GM21619 (cell line): ENCODE measurements at regions not wholly inside any gene's neighbourhood (a gene's known extent, or its start where the extent isn't known, plus 50 kb on each side); places are given as distances from the start of the nearest gene placed in this dataset.
"Not testable (repeated sequence)": the region's sequence is repeated elsewhere in the genome, so short reads cannot be mapped to it uniquely, and the experiment has no call there.

Experiments used
- ATAC-seq: cut with Tn5 transposase; IDR thresholded peaks from one replicate; pipeline ENCODE4 v1.9.1; 2021; ENCODE audit not compliant: unreplicated experiment

GRCh38 chrX:39030636-39031035 is 229.4 kb downstream of the MID1IP1 start:
- no peak for ATAC-seq

- no peak for ATAC-seq
Measured at GRCh38 chrX:39039890-39040289, 238.6 kb downstream of the MID1IP1 start.

- no peak for ATAC-seq
Measured at GRCh38 chrX:39043838-39044550, 242.7 kb downstream of the MID1IP1 start.

GRCh38 chrX:39047174-39047573 is 245.9 kb downstream of the MID1IP1 start:
- ATAC-seq: no peak

- ATAC-seq: no peak
Measured at GRCh38 chrX:39049975-39050374, 248.7 kb downstream of the MID1IP1 start.

- no peak for ATAC-seq
Measured at GRCh38 chrX:39050427-39050826, 249.2 kb downstream of the MID1IP1 start.

GRCh38 chrX:39052751-39053150 is 251.5 kb downstream of the MID1IP1 start:
- ATAC-seq: no peak

- ATAC-seq: no peak
Measured at GRCh38 chrX:39058724-39059123, 257.5 kb downstream of the MID1IP1 start.

GRCh38 chrX:39059866-39060265 is 258.6 kb downstream of the MID1IP1 start:
- no peak for ATAC-seq

- ATAC-seq: no peak
Measured at GRCh38 chrX:39063037-39063436, 261.8 kb downstream of the MID1IP1 start.

GRCh38 chrX:39063702-39064101 is 262.4 kb downstream of the MID1IP1 start:
- ATAC-seq: no peak

GRCh38 chrX:39065051-39065871 is 264.0 kb downstream of the MID1IP1 start:
- ATAC-seq: no peak

- ATAC-seq: no peak
Measured at GRCh38 chrX:39067866-39068265, 266.6 kb downstream of the MID1IP1 start.

GRCh38 chrX:39068634-39069033 is 267.4 kb downstream of the MID1IP1 start:
- ATAC-seq: not testable (repeated sequence)

GRCh38 chrX:39070009-39070408 is 268.8 kb downstream of the MID1IP1 start:
- no peak for ATAC-seq

- no peak for ATAC-seq
Measured at GRCh38 chrX:39073131-39073530, 271.9 kb downstream of the MID1IP1 start.

GRCh38 chrX:39096599-39096998 is 295.3 kb downstream of the MID1IP1 start:
- no peak for ATAC-seq

- ATAC-seq: no peak
Measured at GRCh38 chrX:39104745-39105144, 303.5 kb downstream of the MID1IP1 start.

- no peak for ATAC-seq
Measured at GRCh38 chrX:39112143-39112542, 310.9 kb downstream of the MID1IP1 start.

- no peak for ATAC-seq
Measured at GRCh38 chrX:39115166-39115565, 313.9 kb downstream of the MID1IP1 start.

GRCh38 chrX:39117101-39117500 is 315.8 kb downstream of the MID1IP1 start:
- no peak for ATAC-seq

GRCh38 chrX:39121903-39122302 is 320.6 kb downstream of the MID1IP1 start:
- no peak for ATAC-seq
